H1 (cell line): ENCODE measurements at regions not wholly inside any gene's neighbourhood (a gene's known extent, or its start where the extent isn't known, plus 50 kb on each side); places are given as distances from the start of the nearest gene placed in this dataset.

Source experiments
- ASH2L ChIP-seq: fragments of 200-600, 300-600 bp; sonication (generic); IDR thresholded peaks from one replicate; pipeline ENCODE4 v1.7.1; 2017; ENCODE audit warnings: low read length
- TEAD4 ChIP-seq: IDR thresholded peaks from 2 replicates; pipeline ENCODE4 v1.6.1; 2012; ENCODE audit warnings: low read depth, low read length, inconsistent platforms, mixed read lengths

GRCh38 chr18:11284811-11285210 is 135.4 kb upstream of the PIEZO2 start (continued):
- no peak for TF ChIP-seq TEAD4
- no peak for TF ChIP-seq ASH2L
- TF ChIP-seq, all 59 proteins: peak for 0
